HPDE6-E6E7 (cell line): ENCODE measurements at regions not wholly inside any gene's neighbourhood (a gene's known extent, or its start where the extent isn't known, plus 50 kb on each side); places are given as distances from the start of the nearest gene placed in this dataset.

Experiments used
- DNase-seq: peaks from one replicate; pipeline ENCODE4 v3.0.0; 2011; ENCODE audit warnings: missing footprints; ENCODE audit errors: extremely low spot score

GRCh38 chr2:234438305-234438977 is 58.4 kb downstream of the ARL4C start:
- no peak for DNase-seq

GRCh38 chr2:234437642-234438304 is 59.1 kb downstream of the ARL4C start:
- DNase-seq: no peak

- DNase-seq: no peak
These were observed 60.4 kb downstream of the ARL4C start for GRCh38 chr2:234436482-234436837.

GRCh38 chr2:234435836-234436481 is 60.9 kb downstream of the ARL4C start:
- DNase-seq: no peak

GRCh38 chr2:234433201-234433600 is 63.7 kb downstream of the ARL4C start:
- DNase-seq: no peak

- DNase-seq: no peak
These were observed 66.0 kb downstream of the ARL4C start for GRCh38 chr2:234430871-234431270.

GRCh38 chr2:234429265-234429664 is 67.6 kb downstream of the ARL4C start:
- DNase-seq: no peak

- DNase-seq: no peak
These were observed 69.5 kb downstream of the ARL4C start for GRCh38 chr2:234427081-234428061.

GRCh38 chr2:234426616-234427015 is 70.3 kb downstream of the ARL4C start:
- no peak for DNase-seq

- no peak for DNase-seq
These were observed 71.0 kb downstream of the ARL4C start for GRCh38 chr2:234425639-234426603.

GRCh38 chr2:234423884-234424283 is 73.0 kb downstream of the ARL4C start:
- DNase-seq: no peak

- no peak for DNase-seq
These were observed 73.9 kb downstream of the ARL4C start for GRCh38 chr2:234422981-234423431.

GRCh38 chr2:234422273-234422732 is 74.6 kb downstream of the ARL4C start:
- peak; percentile 93 for DNase-seq

- no peak for DNase-seq
These were observed 76.5 kb downstream of the ARL4C start for GRCh38 chr2:234420408-234420807.

- no peak for DNase-seq
These were observed 77.2 kb downstream of the ARL4C start for GRCh38 chr2:234419726-234420125.

GRCh38 chr2:234415706-234416105 is 81.2 kb downstream of the ARL4C start:
- no peak for DNase-seq

GRCh38 chr2:234414596-234414995 is 82.3 kb downstream of the ARL4C start:
- no peak for DNase-seq

GRCh38 chr2:234412726-234413125 is 84.2 kb downstream of the ARL4C start:
- DNase-seq: no peak

GRCh38 chr2:234411793-234412192 is 85.1 kb downstream of the ARL4C start:
- DNase-seq: no peak

GRCh38 chr2:234410526-234410925 is 86.4 kb downstream of the ARL4C start:
- DNase-seq: no peak

- DNase-seq: no peak
These were observed 87.3 kb downstream of the ARL4C start for GRCh38 chr2:234409590-234409989.
